GM12873 (cell line): ENCODE measurements at regions not wholly inside any gene's neighbourhood (a gene's known extent, or its start where the extent isn't known, plus 50 kb on each side); places are given as distances from the start of the nearest gene placed in this dataset.

ENCODE experiments used
- TF ChIP-seq, protein P1 (sequence below): IDR thresholded peaks from 2 replicates; pipeline ENCODE4 v1.5.1; 2012; ENCODE audit warnings: low read depth, mild to moderate bottlenecking, moderate library complexity, low read length, control low read depth; ENCODE audit not compliant: insufficient read depth; ENCODE audit errors: missing control alignments

DNA sequence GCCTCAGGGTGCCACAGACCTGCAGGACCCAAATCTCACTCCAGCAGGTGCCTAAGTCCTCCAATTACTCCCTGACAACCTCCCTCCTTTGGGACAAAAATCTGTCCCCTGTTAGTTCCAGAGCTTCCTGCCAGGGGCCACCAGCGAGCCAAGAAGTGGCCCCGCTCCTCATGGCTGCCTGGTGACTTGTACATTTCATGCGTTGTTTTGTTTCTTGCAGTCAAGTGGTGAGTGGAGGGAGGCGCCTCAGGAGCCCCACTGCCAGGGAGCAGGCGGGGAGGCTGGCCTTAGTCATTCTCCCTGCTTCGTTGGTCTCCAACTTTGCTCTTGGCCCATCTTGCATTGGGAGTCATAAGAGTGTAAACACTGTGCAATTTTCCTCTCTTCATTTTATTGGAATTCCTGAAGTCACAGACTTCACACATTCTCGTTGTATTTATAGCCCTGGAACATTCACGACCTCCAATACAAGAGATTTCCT, 81.3 kb downstream of the KCNF1 start:
- TF ChIP-seq, protein P1, sequence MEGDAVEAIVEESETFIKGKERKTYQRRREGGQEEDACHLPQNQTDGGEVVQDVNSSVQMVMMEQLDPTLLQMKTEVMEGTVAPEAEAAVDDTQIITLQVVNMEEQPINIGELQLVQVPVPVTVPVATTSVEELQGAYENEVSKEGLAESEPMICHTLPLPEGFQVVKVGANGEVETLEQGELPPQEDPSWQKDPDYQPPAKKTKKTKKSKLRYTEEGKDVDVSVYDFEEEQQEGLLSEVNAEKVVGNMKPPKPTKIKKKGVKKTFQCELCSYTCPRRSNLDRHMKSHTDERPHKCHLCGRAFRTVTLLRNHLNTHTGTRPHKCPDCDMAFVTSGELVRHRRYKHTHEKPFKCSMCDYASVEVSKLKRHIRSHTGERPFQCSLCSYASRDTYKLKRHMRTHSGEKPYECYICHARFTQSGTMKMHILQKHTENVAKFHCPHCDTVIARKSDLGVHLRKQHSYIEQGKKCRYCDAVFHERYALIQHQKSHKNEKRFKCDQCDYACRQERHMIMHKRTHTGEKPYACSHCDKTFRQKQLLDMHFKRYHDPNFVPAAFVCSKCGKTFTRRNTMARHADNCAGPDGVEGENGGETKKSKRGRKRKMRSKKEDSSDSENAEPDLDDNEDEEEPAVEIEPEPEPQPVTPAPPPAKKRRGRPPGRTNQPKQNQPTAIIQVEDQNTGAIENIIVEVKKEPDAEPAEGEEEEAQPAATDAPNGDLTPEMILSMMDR, result no peak

GRCh38 chr2:10995366-10995970, 83.7 kb downstream of the KCNF1 start:
- TF ChIP-seq, protein P1, result no peak

- TF ChIP-seq, protein P1, result no peak
Measured at GRCh38 chr2:11004199-11004598, 92.5 kb downstream of the KCNF1 start.

DNA sequence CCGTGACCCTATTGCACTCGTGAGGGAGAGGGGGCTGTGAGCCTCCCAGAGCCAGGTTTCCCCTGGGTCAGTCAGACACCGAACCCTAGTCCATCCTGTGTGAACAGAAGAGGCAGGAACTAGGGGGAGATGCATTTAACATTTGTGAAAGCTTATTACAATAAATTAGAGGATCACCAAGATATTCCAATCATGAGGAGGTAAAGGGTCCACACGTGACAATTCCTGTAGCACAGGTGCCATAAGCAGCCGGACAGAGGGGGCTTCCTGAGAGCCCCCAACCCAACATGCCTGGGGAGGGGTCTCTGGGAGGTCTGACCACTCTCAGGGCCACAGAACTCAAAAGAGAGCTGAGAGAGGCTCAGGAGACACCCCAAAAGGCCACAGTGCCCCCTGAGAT, 93.3 kb downstream of the KCNF1 start:
- TF ChIP-seq, protein P1, result no peak

DNA sequence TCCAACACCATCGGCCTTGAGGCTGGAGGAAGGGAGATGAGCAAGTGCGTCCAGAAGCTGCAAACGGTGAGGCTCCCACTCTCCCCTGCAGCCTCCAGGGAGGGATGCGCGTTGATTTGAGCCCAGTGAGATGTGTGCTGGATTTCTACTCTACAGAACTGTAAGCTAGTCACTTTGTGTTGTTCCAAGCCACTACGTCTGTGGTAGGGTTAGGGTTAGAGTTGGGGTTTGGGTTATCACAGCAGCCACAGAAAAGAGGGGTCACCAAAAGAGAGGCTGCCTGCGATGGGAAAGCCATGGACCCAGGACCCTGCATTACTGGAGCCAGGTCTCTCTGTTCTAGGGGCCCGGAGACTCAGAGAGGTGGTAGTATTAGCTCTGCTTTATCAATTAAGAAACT, 94.5 kb downstream of the KCNF1 start:
- TF ChIP-seq, protein P1, result no peak

GRCh38 chr2:11007331-11008264, 95.9 kb downstream of the KCNF1 start:
- TF ChIP-seq, protein P1, result no peak

DNA sequence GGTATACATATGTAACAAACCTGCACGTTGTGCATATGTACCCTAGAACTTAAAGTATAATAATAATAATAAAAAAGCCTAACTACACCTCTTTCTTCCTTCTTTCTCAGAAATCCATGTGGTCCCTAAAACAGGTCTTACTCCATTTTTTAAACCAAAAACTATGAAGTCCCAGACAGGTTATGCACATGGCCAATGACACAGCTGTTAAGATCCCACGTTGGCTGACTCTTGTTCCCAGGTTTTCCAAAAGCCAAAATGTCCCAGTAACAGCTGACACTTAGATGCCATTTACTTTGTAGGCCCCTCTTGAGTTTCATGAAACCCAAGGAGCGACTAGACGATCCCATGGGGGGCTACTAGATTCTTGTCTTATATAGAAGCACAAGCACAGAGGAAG, 97.0 kb downstream of the KCNF1 start:
- TF ChIP-seq, protein P1, result no peak
